ENCODE measurements at regions not wholly inside any gene's neighbourhood (a gene's known extent, or its start where the extent isn't known, plus 50 kb on each side); places are given as distances from the start of the nearest gene placed in this dataset.
"Not testable (repeated sequence)": the region's sequence is repeated elsewhere in the genome, so short reads cannot be mapped to it uniquely, and the experiment has no call there.

DNA sequence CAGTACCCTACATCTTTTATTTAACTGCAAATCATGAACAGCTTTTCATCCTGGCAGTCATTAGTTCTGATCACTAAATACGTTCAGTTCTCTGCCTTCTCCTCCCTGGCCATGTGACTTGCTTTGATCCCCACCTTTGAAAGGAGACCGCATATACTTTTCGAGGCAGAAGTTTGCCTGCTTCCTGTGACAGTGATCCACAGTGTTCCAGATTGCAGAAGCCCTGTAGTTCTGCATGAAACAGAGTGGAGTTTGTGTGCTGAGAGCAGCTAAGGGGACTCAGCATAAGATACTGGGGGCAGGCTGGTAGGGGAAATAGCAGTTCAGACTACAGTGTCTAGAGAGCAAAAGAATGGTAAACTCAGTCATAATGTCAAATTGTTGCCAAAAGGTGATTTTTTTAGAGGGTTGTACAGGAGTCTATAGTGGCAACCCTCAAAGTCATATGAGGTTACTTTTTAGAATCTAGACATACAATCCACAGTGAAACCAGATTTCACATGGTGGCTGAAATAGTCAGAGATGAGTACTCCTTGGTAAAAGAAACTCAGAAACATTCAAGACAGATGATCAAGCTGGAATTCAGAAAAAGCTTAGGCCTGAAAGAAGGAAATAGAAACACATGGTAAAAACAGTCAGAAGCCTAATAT is 1800.4 kb upstream of the CELF4 start:
- no peak for DNase-seq

DNA sequence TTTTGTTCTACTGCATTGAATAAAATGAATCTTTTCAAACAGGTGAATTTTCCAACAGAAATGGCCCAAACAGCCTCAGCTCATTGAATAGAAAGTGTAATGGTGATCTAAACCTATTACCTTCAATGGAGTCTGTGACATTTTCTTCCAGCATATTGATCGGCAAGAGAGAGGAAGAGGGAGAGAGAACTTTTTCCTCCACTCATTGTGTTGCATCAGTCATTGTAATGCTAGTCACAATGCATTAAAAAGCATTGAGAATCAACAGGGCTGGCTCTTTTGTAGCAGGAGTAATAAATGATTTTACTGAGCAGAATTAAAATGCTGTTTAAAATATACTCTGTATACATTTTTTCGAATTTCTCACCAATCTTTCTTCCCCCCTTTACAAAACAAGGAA is 1794.5 kb upstream of the CELF4 start:
- no peak for DNase-seq

DNA sequence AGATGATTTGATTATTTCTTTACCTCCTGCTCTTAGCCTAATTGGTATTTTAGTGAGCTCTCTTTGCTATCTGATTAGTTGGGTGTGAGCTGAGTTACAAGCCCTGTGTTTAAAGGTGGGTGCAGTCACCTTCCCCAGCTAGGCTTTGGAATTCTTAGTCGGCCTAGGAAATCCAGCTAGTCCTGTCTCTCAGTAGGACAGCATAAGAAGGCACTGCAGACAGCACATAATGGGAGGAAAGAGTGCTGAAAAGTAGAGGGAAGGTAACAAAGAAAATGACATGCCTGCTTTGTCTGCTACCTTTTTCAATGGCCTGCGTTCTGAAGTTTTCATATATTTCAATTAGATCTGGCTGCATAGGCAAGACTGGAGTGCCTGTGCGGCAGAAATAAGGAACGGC is 1794.0 kb upstream of the CELF4 start:
- no peak for DNase-seq

DNA sequence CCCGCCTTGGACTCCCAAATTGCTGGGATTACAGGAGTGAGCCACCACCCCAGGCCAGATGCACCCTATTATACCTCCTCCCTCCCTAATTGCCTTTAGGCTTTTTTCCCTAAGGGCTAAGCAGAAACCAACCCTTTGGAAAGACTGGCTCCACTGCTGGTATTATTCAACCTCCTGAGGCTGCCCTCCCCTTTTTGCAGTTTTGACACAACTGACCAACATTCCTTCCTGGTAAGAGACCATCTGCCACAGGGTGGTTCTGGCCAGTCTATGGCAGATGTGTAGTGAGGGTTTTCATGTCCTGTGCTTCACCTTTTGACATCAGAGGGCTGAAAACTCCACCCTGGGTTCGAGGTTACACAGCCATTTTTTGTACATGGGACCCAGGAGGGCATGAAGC is 1785.3 kb upstream of the CELF4 start:
- DNase-seq, result no peak

DNA sequence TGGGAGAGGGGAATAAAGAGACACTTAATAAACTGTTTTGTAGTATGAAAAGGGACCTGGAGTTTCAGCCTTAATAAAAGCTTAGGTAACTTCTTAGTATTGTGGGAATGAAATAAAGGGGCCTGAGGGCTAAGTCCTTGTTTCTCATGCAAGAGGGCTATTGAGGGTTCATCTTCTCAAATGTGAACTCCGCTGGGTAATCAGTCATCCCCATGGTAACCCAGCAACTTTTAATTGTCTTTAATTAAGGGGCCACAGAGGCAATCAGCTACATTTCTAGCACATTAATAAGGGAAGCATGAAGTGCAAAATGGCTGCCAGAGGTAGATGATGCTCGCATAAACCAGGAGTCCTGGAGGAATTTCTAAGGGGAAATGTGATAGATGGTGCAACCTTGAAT is 1784.2 kb upstream of the CELF4 start:
- DNase-seq, result no peak

DNA sequence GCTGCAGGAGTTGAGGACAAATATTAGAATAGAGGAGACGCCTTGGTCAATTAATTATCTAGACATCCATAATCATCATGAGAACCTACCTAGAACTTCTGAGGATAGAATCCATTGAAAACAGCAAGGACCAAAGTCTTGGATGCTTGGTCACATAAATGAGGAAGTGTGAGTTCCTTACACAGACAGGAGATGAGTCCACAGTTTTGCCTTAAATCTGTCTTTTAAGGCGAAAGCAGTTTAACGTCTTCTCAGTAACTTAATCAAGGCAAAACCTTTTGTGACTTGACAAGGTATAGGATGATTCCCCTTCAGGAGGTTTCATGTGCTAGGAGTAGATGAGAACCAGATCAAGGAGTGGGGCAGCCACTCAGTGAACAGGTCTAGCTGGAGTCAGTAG is 1783.2 kb upstream of the CELF4 start:
- DNase-seq, result no peak

DNA sequence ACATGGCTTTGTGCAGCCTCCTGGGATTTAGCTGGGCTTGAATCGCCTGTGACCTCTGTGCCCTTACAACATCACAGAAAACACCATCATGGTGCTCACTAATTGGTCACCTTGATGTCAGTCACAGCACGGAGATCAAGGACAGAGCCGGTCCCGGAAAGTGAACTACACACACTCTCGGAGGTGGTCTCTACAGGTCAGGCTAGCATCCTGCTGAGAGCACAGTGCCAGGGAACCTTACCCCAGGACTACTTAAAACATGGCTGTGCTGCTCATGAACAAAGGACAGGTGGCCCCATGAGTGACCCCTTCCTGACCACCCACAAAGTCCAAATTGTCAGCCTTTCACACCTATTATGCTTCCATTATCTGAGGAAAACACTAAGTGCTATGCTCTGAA is 1782.1 kb upstream of the CELF4 start:
- no peak for DNase-seq

DNA sequence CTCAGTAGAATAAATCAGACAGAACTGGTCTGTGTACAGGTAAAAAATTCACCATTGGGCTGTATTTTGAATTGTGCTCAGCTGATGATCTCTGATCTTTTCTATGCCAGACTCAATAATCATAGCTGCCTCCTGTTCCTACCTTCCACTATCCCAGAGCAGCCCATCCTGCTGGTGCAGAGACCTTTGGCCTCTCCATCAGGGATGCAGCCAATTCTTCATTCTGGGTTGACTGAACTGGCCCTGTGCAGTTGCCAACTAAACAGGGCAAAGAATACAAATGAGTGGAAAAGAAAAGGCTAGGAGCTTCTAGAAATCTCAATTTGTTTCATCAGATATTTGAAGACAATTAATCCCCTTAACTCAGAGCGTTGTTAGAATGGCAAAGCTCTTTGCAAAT is 1781.3 kb upstream of the CELF4 start:
- no peak for DNase-seq

DNA sequence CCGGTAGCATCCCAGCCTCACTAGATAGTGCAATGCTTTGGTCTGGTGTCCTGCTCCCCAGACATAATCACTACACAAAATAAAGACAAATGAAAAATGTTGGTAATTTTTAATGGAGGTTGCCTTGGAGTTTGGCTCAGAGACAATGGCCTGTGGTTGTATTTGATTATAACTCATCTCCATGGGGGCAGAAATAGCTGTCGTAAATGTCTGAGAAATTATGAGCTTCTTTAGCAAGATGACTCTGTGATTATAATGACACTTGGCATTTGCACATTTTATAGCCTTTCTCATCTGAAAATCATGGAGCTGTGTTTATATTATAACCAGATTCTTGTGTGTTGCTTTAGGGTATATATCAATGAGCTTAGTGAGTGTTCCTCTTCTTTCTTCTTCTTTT is 1779.7 kb upstream of the CELF4 start:
- DNase-seq, result no peak

DNA sequence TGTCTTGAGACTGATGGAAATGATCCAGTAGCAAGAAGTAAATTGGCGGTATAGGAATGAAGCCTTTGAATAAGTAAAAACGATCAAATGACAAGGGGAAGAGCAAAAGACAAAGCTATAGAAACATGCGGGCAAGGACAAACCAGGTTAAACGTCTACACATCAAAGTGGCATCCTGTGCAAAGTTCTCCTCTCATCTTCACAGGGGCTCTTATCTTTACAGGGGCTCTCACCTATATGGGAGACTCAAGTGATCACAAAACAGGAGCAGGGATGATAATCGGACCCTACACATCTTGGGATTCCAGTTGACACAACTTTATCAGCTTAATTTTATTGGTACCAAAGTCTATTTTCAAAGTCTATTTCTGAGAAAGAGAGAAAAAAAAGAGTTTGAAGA is 1778.9 kb upstream of the CELF4 start:
- DNase-seq, result no peak

DNA sequence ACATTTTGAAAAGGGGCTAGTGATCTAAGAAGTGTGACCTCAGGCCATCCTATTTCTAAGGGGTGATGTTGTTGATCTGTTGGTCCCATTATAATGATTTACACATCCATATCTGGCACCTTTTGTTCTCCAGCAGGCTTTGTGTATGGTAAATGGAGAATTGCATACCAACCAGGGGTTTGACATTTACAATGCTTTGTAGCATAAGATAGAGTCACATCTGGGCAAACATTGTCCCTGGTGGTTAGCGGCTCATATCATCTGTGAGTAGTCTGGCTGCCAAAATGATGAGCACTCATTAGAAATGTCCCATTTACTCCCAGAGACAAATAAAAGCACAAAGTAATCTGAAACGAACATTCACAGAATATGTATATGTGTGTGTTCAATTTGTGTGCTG is 1775.5 kb upstream of the CELF4 start:
- no peak for DNase-seq

DNA sequence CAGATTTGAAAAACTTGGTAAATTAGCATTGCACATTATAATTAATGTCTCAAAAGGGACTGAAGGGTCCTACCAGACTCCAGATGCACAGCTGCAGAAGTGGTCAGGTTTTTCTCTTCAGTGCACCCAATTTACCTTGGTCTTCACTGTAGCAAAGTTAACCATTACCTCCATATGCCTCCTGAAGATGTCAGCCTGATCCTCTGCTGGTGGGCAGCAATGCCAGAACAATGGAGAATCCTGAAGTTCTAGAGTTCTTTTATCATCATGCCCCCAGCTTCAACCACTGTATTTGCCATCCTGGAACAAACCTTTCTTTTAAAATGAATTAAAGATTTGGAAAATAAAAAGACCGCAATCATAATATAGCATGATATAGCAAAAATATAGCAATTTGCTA is 1774.8 kb upstream of the CELF4 start:
- DNase-seq, result no peak

DNA sequence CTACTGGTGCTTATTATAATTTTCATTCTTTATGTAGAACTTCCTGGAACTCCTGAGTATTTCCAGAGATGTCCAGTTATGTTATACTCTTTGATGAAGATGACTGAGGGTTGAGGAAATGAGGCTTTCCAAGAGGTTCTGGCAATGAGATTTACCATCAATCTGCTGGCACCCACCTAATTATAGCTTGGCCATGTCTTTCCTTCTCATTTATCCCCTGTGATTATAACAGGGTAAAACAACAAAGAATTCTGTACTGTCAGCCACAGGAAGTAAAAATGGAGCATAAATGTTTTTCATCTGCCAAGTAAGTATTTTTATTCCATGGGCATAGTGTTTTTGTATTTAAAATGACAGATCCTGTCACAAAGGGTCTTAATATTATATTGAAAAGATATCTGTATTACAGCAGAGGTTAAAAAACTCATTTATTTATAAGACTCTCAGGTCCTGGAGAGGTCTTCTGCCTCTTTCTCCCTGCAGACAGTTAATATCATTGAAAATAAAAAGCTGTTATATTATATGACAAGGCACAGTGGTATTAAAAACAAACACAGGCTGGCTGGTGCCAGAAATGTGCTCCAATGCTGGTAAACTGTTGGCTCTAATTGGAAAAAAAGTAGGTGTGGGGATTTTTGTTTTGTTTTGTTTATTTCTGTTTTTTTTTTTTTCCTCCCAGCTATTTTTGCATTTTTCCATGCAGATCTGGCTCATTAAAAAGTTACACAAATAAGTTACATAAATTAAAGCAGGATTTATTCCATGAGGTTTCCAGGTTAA is 1764.1 kb upstream of the CELF4 start:
- DNase-seq, result no peak

DNA sequence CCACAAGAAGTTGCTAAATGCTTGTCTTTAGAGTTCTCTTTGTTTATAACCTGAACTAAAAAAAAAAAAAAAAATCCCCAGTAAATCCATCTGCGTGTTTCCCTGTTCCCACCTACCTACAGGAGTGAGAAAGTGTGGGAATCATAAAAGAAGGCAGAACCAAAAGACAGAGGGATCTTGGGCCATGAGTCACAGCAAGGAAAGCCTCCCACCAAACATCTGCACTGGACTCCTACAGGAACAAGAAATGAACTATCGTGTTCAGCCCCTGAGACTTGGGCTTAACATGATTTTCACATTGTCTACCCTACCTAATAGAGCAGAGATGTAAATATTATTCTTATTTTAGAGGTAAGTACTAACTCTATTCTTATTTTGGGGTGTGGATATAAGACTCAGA is 1761.2 kb upstream of the CELF4 start:
- DNase-seq, result no peak

DNA sequence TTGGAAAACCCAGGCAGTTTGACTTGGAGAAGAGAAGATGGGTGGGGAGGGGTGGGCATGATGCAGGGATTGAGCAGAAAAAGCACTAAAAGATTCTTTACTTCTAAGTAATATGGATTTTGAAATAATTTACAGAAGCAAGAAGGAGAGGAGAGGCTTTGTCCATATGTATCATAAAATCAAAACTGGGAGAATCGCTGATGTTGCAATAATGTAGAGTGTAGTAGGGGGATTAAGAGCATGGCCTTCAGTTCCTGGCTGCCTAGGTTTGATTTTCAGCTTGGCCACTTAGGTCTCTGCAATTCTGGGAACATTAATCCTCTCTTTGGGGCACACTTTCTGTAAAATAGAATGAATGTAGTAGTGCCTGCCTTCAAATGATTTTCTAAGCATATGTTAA is 1760.4 kb upstream of the CELF4 start:
- DNase-seq, result no peak

DNA sequence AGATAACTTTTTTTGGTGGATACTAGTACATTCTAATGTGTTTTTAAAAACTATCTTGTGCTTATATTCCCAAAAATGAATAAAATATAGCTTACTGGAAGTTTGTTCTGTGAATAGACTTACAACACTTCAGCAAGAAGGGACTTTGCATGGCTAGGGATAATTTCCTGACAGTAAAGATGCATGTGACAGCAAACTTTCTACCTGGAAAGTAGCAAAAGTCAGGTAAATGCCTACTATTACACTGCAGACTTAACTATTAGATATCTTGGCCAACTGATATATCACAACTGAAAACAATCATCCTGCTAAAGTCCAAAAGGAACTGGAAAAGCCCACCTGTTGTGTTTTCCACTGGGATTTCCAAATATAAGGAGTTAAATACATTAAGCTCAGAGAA is 1753.5 kb upstream of the CELF4 start:
- no peak for DNase-seq

DNA sequence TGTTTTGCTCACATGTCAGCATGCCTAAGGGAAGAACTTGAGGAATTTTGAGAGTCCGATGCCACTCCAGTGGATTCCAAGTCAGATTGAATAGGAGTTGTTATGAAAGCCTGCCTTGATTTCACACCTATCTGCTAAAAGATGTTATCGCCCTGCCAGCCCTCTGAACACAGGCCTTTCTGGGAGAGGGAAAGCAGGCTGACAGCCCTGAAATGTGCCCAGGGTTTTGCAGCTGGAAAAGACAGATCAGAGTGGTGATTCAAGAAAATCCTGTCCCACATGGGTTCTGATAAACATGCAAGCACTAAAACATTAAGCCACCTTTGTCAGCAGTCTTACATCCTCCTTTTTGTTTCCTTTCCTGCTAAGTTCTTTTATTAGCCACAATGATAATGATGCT is 1752.9 kb upstream of the CELF4 start:
- no peak for DNase-seq

DNA sequence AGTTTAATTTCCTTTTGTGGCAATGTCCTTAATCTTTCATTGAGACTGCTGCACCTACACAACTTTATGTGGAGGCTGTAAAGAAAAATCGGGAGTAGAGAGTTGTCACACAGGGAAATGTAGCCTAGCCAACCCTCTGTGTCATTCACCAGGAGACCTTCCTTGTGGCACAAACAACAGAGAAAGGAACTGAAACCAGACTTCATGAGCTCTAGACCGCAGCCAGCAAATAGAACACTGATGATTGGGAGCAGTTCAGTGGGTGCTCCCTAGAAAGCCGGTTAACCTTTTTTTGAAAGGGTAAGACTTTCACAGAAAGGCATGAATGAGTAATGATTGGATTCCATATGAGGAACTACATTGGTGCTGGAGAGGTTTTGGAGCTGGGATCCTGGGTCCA is 1752.4 kb upstream of the CELF4 start:
- no peak for DNase-seq

DNA sequence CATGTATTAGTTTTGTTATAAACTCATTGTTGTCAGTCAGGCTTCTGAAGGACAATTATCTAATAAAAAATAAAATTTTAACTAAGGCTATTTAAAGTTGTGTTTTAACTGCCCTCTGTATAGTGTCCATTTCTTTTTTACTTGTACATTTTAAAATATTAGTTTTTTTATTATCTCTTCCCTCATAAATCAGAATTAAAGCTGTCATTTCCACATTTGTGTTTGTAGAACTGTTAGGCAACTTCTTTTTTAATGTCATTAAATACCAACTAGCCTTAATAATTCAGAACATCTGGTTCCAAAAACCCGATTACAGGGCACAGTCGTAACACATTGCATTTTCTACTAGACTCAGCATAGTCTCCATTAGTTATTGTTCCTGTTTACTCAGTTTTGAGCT is 1749.0 kb upstream of the CELF4 start:
- no peak for DNase-seq

DNA sequence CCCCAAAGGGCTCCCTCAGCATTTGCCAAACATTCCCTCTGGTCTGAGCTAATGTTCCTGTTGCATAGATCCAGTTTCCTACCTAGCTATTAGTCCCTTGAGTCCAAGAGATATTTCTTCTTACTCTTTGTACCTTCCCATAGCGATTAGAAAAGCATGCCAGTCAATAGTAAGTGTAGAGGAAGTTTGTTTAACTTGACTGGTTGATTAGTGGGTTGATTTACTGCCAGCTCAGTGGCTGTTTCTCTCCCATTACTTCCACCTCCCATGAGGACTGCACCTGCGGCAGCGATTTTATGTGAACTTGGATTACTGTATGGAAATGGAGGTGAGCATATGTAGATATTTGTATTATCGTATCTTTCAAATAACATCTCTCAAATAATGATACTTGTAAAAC is 1748.4 kb upstream of the CELF4 start:
- DNase-seq, result no peak

DNA sequence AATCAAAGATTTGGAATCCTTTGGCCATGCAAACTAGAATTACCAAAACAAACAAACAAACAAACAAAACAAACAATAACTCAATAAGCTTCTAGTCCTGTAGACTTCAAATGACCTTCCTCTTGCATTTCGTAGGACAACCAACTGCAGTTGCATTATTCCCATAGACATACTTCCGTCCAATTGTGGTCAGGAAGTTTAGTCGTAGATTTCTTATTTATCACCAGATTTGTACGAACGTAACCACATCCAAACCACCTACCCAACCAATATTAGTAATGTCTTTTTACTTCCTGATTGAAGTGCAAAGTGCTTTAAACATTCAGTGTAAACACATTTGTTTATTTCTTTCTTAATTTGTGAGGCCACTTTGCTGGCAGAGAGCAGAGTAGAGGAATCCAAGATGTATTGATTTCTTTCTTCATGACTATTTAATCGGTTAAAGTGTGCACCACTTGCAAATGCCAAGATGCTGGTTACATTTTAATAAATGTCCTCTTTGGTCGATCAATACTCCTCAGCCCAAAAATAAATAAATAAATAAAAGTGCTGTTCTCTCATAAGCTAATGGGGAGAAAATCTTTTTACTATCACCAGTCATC is 1745.6 kb upstream of the CELF4 start:
- DNase-seq, result no peak

DNA sequence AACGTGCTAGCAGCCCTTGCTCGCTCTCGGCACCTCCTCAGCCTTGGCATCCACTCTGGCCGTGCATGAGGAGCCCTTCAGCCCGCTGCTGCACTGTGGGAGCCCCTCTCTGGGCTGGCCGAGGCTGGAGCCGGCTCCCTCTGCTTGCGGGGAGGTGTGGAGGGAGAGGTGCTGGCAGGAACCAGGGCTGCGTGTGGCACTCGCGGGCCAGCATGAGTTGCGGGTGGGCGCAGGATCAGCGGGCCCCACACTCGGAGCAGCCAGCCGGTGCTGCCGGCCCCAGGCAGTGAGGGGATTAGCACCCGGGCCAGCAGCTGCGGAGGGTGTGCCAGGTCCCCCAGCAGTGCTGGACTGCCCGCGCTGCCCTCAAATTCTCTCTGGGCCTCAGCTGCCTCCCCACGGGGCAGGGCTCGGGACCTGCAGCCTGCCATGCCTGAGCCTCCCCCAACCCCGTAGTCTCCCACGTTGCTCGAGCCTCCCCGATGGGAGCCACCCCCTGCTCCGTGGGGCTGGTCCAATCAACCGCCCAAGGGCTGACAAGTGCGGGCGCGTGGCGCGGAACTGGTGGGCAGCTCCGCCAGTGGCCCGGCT is 1743.4 kb upstream of the CELF4 start:
- DNase-seq, result not testable (repeated sequence)

DNA sequence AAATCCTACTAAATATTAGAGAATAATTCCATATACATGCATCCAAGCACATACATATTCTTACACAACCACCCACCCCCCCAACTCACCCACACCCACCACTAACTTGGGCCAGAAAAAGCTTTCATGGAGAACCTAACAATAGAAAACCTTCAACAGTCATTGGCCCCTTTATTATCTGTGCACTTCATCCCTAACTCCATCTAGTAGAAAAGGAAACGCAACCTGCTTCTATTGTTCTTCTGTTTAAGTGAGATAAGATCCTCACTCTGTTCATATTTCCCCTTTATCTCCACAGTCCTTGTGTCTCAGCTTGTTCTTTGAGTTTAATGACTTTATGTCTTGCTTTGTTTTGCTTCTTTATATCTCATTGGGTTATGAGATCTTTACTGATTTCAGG is 1740.2 kb upstream of the CELF4 start:
- DNase-seq, result no peak

DNA sequence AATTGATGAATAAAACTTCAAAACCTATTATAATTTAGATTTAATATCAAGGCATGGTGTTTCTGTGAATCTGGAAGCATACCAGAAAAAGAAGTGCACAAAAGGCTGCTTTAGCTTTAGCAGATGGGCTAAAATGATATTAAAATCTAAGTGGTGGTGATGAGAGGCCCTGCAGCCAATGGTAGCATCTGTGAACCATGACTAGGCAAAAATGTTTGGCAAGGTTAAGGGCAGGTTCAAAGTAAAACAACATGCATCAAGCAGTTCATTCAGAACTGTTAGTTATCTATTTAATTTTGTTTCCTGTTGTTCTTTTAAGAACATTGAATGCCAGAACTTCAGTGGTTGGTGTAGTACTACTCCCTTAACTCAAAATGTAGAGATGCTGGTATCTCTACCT is 1736.9 kb upstream of the CELF4 start:
- no peak for DNase-seq
